Neural cell (in vitro differentiated cells): ENCODE measurements at regions not wholly inside any gene's neighbourhood (a gene's known extent, or its start where the extent isn't known, plus 50 kb on each side); places are given as distances from the start of the nearest gene placed in this dataset.

Experiments used
- H2AFZ ChIP-seq: fragments of 200-600, 300-800 bp; sonication (generic), shearing (Covaris generic); 2 replicates; pipeline ENCODE4 v1.6.0; 2014; ENCODE audit warnings: low read depth, mild to moderate bottlenecking, antibody characterized with exemption, low read length, moderate library complexity
- H3F3A ChIP-seq: fragments of 200-600 bp; shearing (Covaris generic); 2 replicates; pipeline ENCODE4 v1.6.1; 2016; ENCODE audit warnings: mild to moderate bottlenecking, moderate library complexity, mixed read lengths, antibody characterized with exemption, low read length; ENCODE audit not compliant: insufficient read depth, poor library complexity, severe bottlenecking
- H3K27ac ChIP-seq: fragments of 200-600, 300-800 bp; sonication (generic), shearing (Covaris generic); 2 replicates; pipeline ENCODE4 v1.5.1; 2014; ENCODE audit warnings: mild to moderate bottlenecking, low read length, moderate library complexity
- H3K27me3 ChIP-seq: fragments of 300-800, 200-600 bp; sonication (generic), shearing (Covaris generic); 2 replicates; pipeline ENCODE4 v1.6.0; 2014; ENCODE audit warnings: mild to moderate bottlenecking, low read depth, low read length, moderate library complexity; ENCODE audit not compliant: insufficient read depth
- H3K36me3 ChIP-seq: fragments of 300-800, 200-600 bp; sonication (generic), shearing (Covaris generic); 2 replicates; pipeline ENCODE4 v1.5.1; 2014; ENCODE audit warnings: mild to moderate bottlenecking, antibody characterized with exemption, low read length, moderate library complexity; ENCODE audit not compliant: insufficient read depth
- H3K4me2 ChIP-seq: fragments of 300-800, 200-600 bp; sonication (generic), shearing (Covaris generic); 2 replicates; pipeline ENCODE4 v1.6.0; 2014; ENCODE audit warnings: mild to moderate bottlenecking, low read length
- H3K4me3 ChIP-seq: fragments of 300-800, 200-600 bp; sonication (generic), shearing (Covaris generic); 2 replicates; pipeline ENCODE4 v1.5.1; 2014; ENCODE audit warnings: mild to moderate bottlenecking, low read length, moderate library complexity
- H3K79me2 ChIP-seq: fragments of 200-600 bp; shearing (Covaris generic); replicated peaks from 2 replicates; pipeline ENCODE4 v1.6.0; 2014; ENCODE audit warnings: mild to moderate bottlenecking, low read length, moderate library complexity; ENCODE audit not compliant: insufficient read depth
- H3K9ac ChIP-seq: fragments of 300-800, 200-600 bp; sonication (generic), shearing (Covaris generic); 2 replicates; pipeline ENCODE4 v1.6.1; 2016; ENCODE audit warnings: mild to moderate bottlenecking, low read length, mixed read lengths
- H3K9me2 ChIP-seq: fragments of 200-600 bp; shearing (Covaris generic); 2 replicates; pipeline ENCODE4 v1.6.1; 2016; ENCODE audit warnings: mild to moderate bottlenecking, low read length, mixed read lengths; ENCODE audit not compliant: insufficient read depth
- H3K9me3 ChIP-seq: fragments of 200-600, 300-800 bp; sonication (generic), shearing (Covaris generic); 2 replicates; pipeline ENCODE4 v1.6.1; 2016; ENCODE audit warnings: mild to moderate bottlenecking, mixed run types, low read length, moderate library complexity, mixed read lengths
- H4K20me1 ChIP-seq: fragments of 200-600 bp; shearing (Covaris generic); 2 replicates; pipeline ENCODE4 v1.6.1; 2016; ENCODE audit warnings: mild to moderate bottlenecking, mixed run types; ENCODE audit not compliant: insufficient read depth
- CTCF ChIP-seq: fragments of 450-650 bp; IDR thresholded peaks from 2 replicates; pipeline ENCODE4 v1.5.1; 2014; ENCODE audit warnings: antibody characterized with exemption, mild to moderate bottlenecking, moderate library complexity; ENCODE audit not compliant: poor library complexity, severe bottlenecking
- EP300 ChIP-seq: fragments of 450-650 bp; conservative IDR thresholded peaks from 2 replicates; pipeline ENCODE4 v1.6.1; 2014; ENCODE audit warnings: antibody characterized with exemption, mild to moderate bottlenecking, moderate library complexity; ENCODE audit not compliant: poor library complexity, severe bottlenecking
- EZH2 ChIP-seq: fragments of 200-600, 300-800 bp; shearing (Covaris generic), sonication (generic); IDR thresholded peaks from 2 replicates; pipeline ENCODE4 v1.6.1; 2014; ENCODE audit warnings: antibody characterized with exemption, low read length, borderline replicate concordance, mild to moderate bottlenecking; ENCODE audit not compliant: insufficient read depth, poor library complexity, severe bottlenecking
- MXI1 ChIP-seq: fragments of 450-650 bp; conservative IDR thresholded peaks from 2 replicates; pipeline ENCODE4 v1.6.1; 2014; ENCODE audit warnings: antibody characterized with exemption, mild to moderate bottlenecking; ENCODE audit not compliant: poor library complexity, severe bottlenecking
- POLR2AphosphoS5 ChIP-seq: IDR thresholded peaks from 2 replicates; pipeline ENCODE4 v1.6.1; 2012
- RAD21 ChIP-seq: fragments of 450-650 bp; conservative IDR thresholded peaks from 2 replicates; pipeline ENCODE4 v1.6.1; 2014; ENCODE audit warnings: antibody characterized with exemption, mild to moderate bottlenecking, moderate library complexity
- REST ChIP-seq: IDR thresholded peaks from 2 replicates; pipeline ENCODE4 v1.6.1; 2012; ENCODE audit warnings: borderline replicate concordance
- SMC3 ChIP-seq: fragments of 450-650 bp; conservative IDR thresholded peaks from 2 replicates; pipeline ENCODE4 v1.6.1; 2014; ENCODE audit warnings: antibody characterized with exemption, mild to moderate bottlenecking, moderate library complexity; ENCODE audit not compliant: poor library complexity
- TAF1 ChIP-seq: IDR thresholded peaks from 2 replicates; pipeline ENCODE4 v1.6.1; 2012; ENCODE audit warnings: low read depth

GRCh38 chr9:107612136-107612535 lies 122.6 kb upstream of the KLF4 start:
- Histone ChIP-seq H3K36me3 (no peaks in the 10 kb centered on the region), H3K9me2 (no peaks in the 10 kb centered on the region), H2AFZ (no peak overlapping the region), H3K27ac (no peak overlapping the region), H3K9me3 (no peaks in the 10 kb centered on the region), H3K9ac (no peak overlapping the region), H3F3A (no peaks in the 10 kb centered on the region), H3K27me3 (no peaks in the 10 kb centered on the region), H3K79me2 (no peaks in the 10 kb centered on the region), H3K4me3 (no peak overlapping the region), H4K20me1 (no peaks in the 10 kb centered on the region), H3K4me2 (no peak overlapping the region)
- TF ChIP-seq EP300 (no peak), TAF1 (no peak), SMC3 (no peak), RAD21 (no peak), CTCF (no peak), REST (no peak), EZH2 (no peak), MXI1 (no peak), POLR2AphosphoS5 (no peak)

- Histone ChIP-seq H3K9me2 (no peaks in the 10 kb centered on the region), H2AFZ (no peak overlapping the region), H3K9me3 (no peaks in the 10 kb centered on the region), H3K27me3 (no peaks in the 10 kb centered on the region), H3K36me3 (no peaks in the 10 kb centered on the region), H3K9ac (no peak overlapping the region), H4K20me1 (no peaks in the 10 kb centered on the region), H3K27ac (no peak overlapping the region), H3K4me3 (no peak overlapping the region), H3K79me2 (no peaks in the 10 kb centered on the region), H3F3A (no peaks in the 10 kb centered on the region), H3K4me2 (no peak overlapping the region)
- TF ChIP-seq MXI1: no peak
- no peak for TF ChIP-seq POLR2AphosphoS5
- no peak for TF ChIP-seq TAF1
- TF ChIP-seq RAD21: no peak
Measured at GRCh38 chr9:107609547-107609946, 120.0 kb upstream of the KLF4 start.
